D721Med (cell line): ENCODE measurements at regions not wholly inside any gene's neighbourhood (a gene's known extent, or its start where the extent isn't known, plus 50 kb on each side); places are given as distances from the start of the nearest gene placed in this dataset.

ENCODE experiments used
- DNase-seq: peaks from one replicate; pipeline ENCODE4 v3.0.0; 2011; ENCODE audit warnings: low spot score; ENCODE audit not compliant: insufficient read length
- FAIRE-seq: peaks from 2 replicates; lab custom pipeline; 2011; peaks lifted over from hg19 to GRCh38; lab: Jason Lieb, UNC
- CTCF ChIP-seq: IDR thresholded peaks from 2 replicates; pipeline ENCODE4 v1.5.1; 2012; ENCODE audit warnings: mild to moderate bottlenecking, control low read depth; ENCODE audit not compliant: insufficient read depth; ENCODE audit errors: missing control alignments

- FAIRE-seq (no peak), DNase-seq (no peak)
- TF ChIP-seq CTCF = no peak
Observed at GRCh38 chr4:181741513-181741912, 501.7 kb upstream of the TENM3 start.

- FAIRE-seq (no peak), DNase-seq (no peak)
- TF ChIP-seq CTCF = no peak
Observed at GRCh38 chr4:181745933-181746625, 497.1 kb upstream of the TENM3 start.

- no peak for TF ChIP-seq CTCF
- FAIRE-seq (no peak), DNase-seq (no peak)
Observed at GRCh38 chr4:181748581-181748980, 494.6 kb upstream of the TENM3 start.

- DNase-seq (no peak), FAIRE-seq (no peak)
- no peak for TF ChIP-seq CTCF
Observed at GRCh38 chr4:181752516-181752915, 490.7 kb upstream of the TENM3 start.

GRCh38 chr4:181753207-181753606 is 490.0 kb upstream of the TENM3 start:
- DNase-seq (no peak), FAIRE-seq (no peak)
- TF ChIP-seq CTCF = no peak

- FAIRE-seq (no peak), DNase-seq (no peak)
- TF ChIP-seq CTCF = no peak
Observed at GRCh38 chr4:181755846-181756245, 487.4 kb upstream of the TENM3 start.

- FAIRE-seq (no peak), DNase-seq (no peak)
- no peak for TF ChIP-seq CTCF
Observed at GRCh38 chr4:181756451-181757095, 486.6 kb upstream of the TENM3 start.
